GM23338 (cell line): ENCODE measurements at regions not wholly inside any gene's neighbourhood (a gene's known extent, or its start where the extent isn't known, plus 50 kb on each side); places are given as distances from the start of the nearest gene placed in this dataset.

Source experiments
- CTCF ChIP-seq, 2 experiments: fragments of 200-600 bp in 1 of 2; sonication (generic) in 1 of 2; conservative IDR thresholded peaks; 2 replicates each; pipeline versions ENCODE4 v1.5.1 to v1.6.1; 2016 to 2017; ENCODE audit warnings: antibody characterized with exemption in 2 of 2, low read depth in 2 of 2, mild to moderate bottlenecking in 2 of 2, moderate library complexity in 1 of 2
- REST ChIP-seq: IDR thresholded peaks from one replicate; pipeline ENCODE4 v1.6.1; 2018; ENCODE audit warnings: antibody characterized with exemption; ENCODE audit not compliant: unreplicated experiment

- TF ChIP-seq REST, result no peak
- no peak for TF ChIP-seq CTCF (conservative IDR thresholded peaks at IDR 0.05; ENCODE audit: low read depth in 2 of 2)
Measured at GRCh38 chr11:42967653-42968052, 344.1 kb upstream of the API5 start.
